ENCODE measurements at regions not wholly inside any gene's neighbourhood (a gene's known extent, or its start where the extent isn't known, plus 50 kb on each side); places are given as distances from the start of the nearest gene placed in this dataset.

- peaks cover 4% of the 10 kb centered on the region for H3K9me3 Mint-ChIP-seq
- H3K27me3 Mint-ChIP-seq (ENCODE audit: low read depth): no peaks in the 10 kb centered on the region
- no peak overlapping the region for H3K4me3 Mint-ChIP-seq
- DNase-seq (ENCODE audit: low read depth, low spot score): no peak
- no peak overlapping the region for H3K27ac Mint-ChIP-seq (ENCODE audit: unreplicated experiment)
- TF ChIP-seq CTCF (conservative IDR thresholded peaks at IDR 0.05): no peak
- H3K36me3 Mint-ChIP-seq (ENCODE audit: low read depth): no peaks in the 10 kb centered on the region
- peaks cover 4% of the 10 kb centered on the region for H3K4me1 Mint-ChIP-seq
These were observed 156.4 kb downstream of the TENT4A start for GRCh38 chr5:6869677-6870076.

- DNase-seq (ENCODE audit: low read depth, low spot score): no peak
- no peaks in the 10 kb centered on the region for H3K27me3 Mint-ChIP-seq (ENCODE audit: low read depth)
- no peak for TF ChIP-seq CTCF (conservative IDR thresholded peaks at IDR 0.05)
- no peak overlapping the region for H3K4me3 Mint-ChIP-seq
- no peaks in the 10 kb centered on the region for H3K9me3 Mint-ChIP-seq
- peaks cover 3% of the 10 kb centered on the region for H3K4me1 Mint-ChIP-seq
- no peaks in the 10 kb centered on the region for H3K36me3 Mint-ChIP-seq (ENCODE audit: low read depth)
- H3K27ac Mint-ChIP-seq (ENCODE audit: unreplicated experiment): no peak overlapping the region
These were observed 159.4 kb downstream of the TENT4A start for GRCh38 chr5:6872441-6873160.

GRCh38 chr5:6873359-6873758 lies 160.1 kb downstream of the TENT4A start:
- no peak for DNase-seq (ENCODE audit: low read depth, low spot score)
- Mint-ChIP-seq H3K4me3 (no peak overlapping the region), H3K27ac (ENCODE audit: unreplicated experiment) (no peak overlapping the region), H3K27me3 (ENCODE audit: low read depth) (no peaks in the 10 kb centered on the region), H3K4me1 (no peaks in the 10 kb centered on the region), H3K36me3 (ENCODE audit: low read depth) (no peaks in the 10 kb centered on the region), H3K9me3 (no peaks in the 10 kb centered on the region)
- TF ChIP-seq CTCF (conservative IDR thresholded peaks at IDR 0.05): no peak

- Mint-ChIP-seq H3K27ac (ENCODE audit: unreplicated experiment) (no peak overlapping the region), H3K9me3 (no peaks in the 10 kb centered on the region), H3K4me1 (no peaks in the 10 kb centered on the region), H3K36me3 (ENCODE audit: low read depth) (no peaks in the 10 kb centered on the region), H3K27me3 (ENCODE audit: low read depth) (peaks cover 5% of the 10 kb centered on the region), H3K4me3 (no peak overlapping the region)
- TF ChIP-seq CTCF (conservative IDR thresholded peaks at IDR 0.05): no peak
- no peak for DNase-seq (ENCODE audit: low read depth, low spot score)
These were observed 162.1 kb downstream of the TENT4A start for GRCh38 chr5:6875376-6875775.

- Mint-ChIP-seq H3K27me3 (ENCODE audit: low read depth) (peaks cover 5% of the 10 kb centered on the region), H3K4me3 (no peak overlapping the region), H3K4me1 (no peaks in the 10 kb centered on the region), H3K27ac (ENCODE audit: unreplicated experiment) (no peak overlapping the region), H3K36me3 (ENCODE audit: low read depth) (no peaks in the 10 kb centered on the region), H3K9me3 (no peaks in the 10 kb centered on the region)
- no peak for TF ChIP-seq CTCF (conservative IDR thresholded peaks at IDR 0.05)
- no peak for DNase-seq (ENCODE audit: low read depth, low spot score)
These were observed 165.0 kb downstream of the TENT4A start for GRCh38 chr5:6877986-6878828.
